Muscle of leg (tissue), 3 donors: ENCODE measurements at regions not wholly inside any gene's neighbourhood (a gene's known extent, or its start where the extent isn't known, plus 50 kb on each side); places are given as distances from the start of the nearest gene placed in this dataset.

Source experiments
- DNase-seq: peaks from one replicate; pipeline ENCODE4 v3.0.0; 2013
- H3K27ac ChIP-seq: one replicate; pipeline ENCODE4 v1.5.1; 2013; ENCODE audit warnings: mild to moderate bottlenecking, low read length, control low read depth
- H3K27me3 ChIP-seq: one replicate; pipeline ENCODE4 v1.6.1; 2013; ENCODE audit warnings: low read length; ENCODE audit not compliant: control insufficient read depth, insufficient read depth
- H3K36me3 ChIP-seq: one replicate; pipeline ENCODE4 v1.6.1; 2013; ENCODE audit warnings: low read length; ENCODE audit not compliant: control insufficient read depth, insufficient read depth
- H3K4me1 ChIP-seq: one replicate; pipeline ENCODE4 v1.6.1; 2013; ENCODE audit warnings: low read length; ENCODE audit not compliant: control insufficient read depth, insufficient read depth
- H3K4me3 ChIP-seq: one replicate; pipeline ENCODE4 v1.5.1; 2013; ENCODE audit warnings: low read length, control low read depth
- H3K9me3 ChIP-seq: replicated peaks from 2 replicates; pipeline ENCODE4 v1.6.1; 2013; ENCODE audit warnings: low read depth, low read length; ENCODE audit not compliant: control insufficient read depth
- WGBS: methylation state at CpG from one replicate; pipeline ENCODE4 v1.1.5; 2013; ENCODE audit warnings: missing lambda C conversion rate; ENCODE audit not compliant: insufficient coverage; 5-methylcytosine and 5-hydroxymethylcytosine counted together

GRCh38 chr6:71533939-71534379 lies 245.3 kb downstream of the OGFRL1 start:
- no peaks in the 10 kb centered on the region for H3K27me3 ChIP-seq
- no peak overlapping the region for H3K27ac ChIP-seq
- WGBS: no CpG with 5 or more reads among the region's 2 CpGs
- DNase-seq: peak; percentile 52
- H3K4me3 ChIP-seq: no peak overlapping the region
- H3K4me1 ChIP-seq: no peaks in the 10 kb centered on the region
- H3K36me3 ChIP-seq: no peaks in the 10 kb centered on the region
- H3K9me3 ChIP-seq: no peaks in the 10 kb centered on the region

- Histone ChIP-seq H3K4me1 (no peaks in the 10 kb centered on the region), H3K36me3 (no peaks in the 10 kb centered on the region), H3K4me3 (no peak overlapping the region), H3K27me3 (no peaks in the 10 kb centered on the region), H3K27ac (no peak overlapping the region), H3K9me3 (no peaks in the 10 kb centered on the region)
- no CpG with 5 or more reads among the region's 3 CpGs for WGBS
- no peak for DNase-seq
Observed at GRCh38 chr6:71534921-71535320, 246.3 kb downstream of the OGFRL1 start.

GRCh38 chr6:71537717-71538116 lies 249.1 kb downstream of the OGFRL1 start:
- Histone ChIP-seq H3K9me3 (no peaks in the 10 kb centered on the region), H3K27ac (no peak overlapping the region), H3K4me1 (no peaks in the 10 kb centered on the region), H3K36me3 (no peaks in the 10 kb centered on the region), H3K4me3 (no peak overlapping the region), H3K27me3 (no peaks in the 10 kb centered on the region)
- no peak for DNase-seq
- WGBS: no CpG with 5 or more reads among the region's 1 CpG

DNA sequence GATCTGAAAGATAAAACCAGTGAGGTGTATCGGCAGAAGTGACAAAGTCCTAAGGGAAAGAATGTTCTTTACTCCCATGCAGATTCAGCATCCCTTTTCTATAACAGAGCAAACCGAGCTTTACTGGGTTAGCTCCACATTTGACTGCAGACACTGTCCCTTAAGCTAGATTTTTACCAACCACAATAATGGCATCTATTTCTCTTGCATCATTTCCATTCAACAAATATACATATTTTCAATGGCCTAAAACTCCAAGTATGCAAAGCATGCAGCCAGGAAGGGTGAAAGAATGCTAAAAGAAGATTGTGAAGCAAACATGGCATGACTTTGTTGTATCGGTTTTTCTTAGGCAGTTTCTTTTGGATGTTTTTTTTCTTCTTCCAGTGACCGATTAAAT lies 255.4 kb downstream of the OGFRL1 start:
- WGBS: 70% methylated on average over 1 of the region's 4 CpGs
- no peaks in the 10 kb centered on the region for H3K27me3 ChIP-seq
- H3K9me3 ChIP-seq: no peaks in the 10 kb centered on the region
- H3K4me3 ChIP-seq: no peak overlapping the region
- no peak for DNase-seq
- H3K27ac ChIP-seq: no peak overlapping the region
- no peaks in the 10 kb centered on the region for H3K4me1 ChIP-seq
- no peaks in the 10 kb centered on the region for H3K36me3 ChIP-seq

DNA sequence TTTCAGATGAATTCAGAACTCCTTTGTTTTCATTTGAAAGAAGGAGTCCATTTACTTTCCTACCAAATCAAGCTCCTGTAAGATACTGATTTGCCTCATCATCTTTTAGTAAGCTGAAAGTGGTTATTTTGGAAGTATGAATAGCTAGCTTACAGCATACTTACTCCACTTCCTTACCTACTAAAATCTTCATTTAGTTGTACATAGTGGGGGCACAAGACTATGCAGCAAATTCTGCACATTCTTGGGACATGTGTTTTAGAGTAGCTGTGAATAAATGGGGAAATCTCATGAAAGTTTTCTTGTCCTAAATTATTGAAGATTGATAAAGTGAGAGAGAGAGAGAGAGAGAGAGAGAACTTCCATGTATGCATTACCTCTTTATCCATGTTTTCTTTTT lies 256.3 kb downstream of the OGFRL1 start:
- no peak overlapping the region for H3K27ac ChIP-seq
- H3K4me1 ChIP-seq: no peaks in the 10 kb centered on the region
- H3K27me3 ChIP-seq: no peaks in the 10 kb centered on the region
- DNase-seq: no peak
- no peaks in the 10 kb centered on the region for H3K9me3 ChIP-seq
- no peaks in the 10 kb centered on the region for H3K36me3 ChIP-seq
- no peak overlapping the region for H3K4me3 ChIP-seq

GRCh38 chr6:71545905-71546304 lies 257.3 kb downstream of the OGFRL1 start:
- Histone ChIP-seq H3K9me3 (no peaks in the 10 kb centered on the region), H3K4me1 (no peaks in the 10 kb centered on the region), H3K36me3 (no peaks in the 10 kb centered on the region), H3K4me3 (no peak overlapping the region), H3K27ac (no peak overlapping the region), H3K27me3 (no peaks in the 10 kb centered on the region)
- DNase-seq: no peak
- no CpG with 5 or more reads among the region's 3 CpGs for WGBS

GRCh38 chr6:71551798-71552197 lies 263.2 kb downstream of the OGFRL1 start:
- no peaks in the 10 kb centered on the region for H3K36me3 ChIP-seq
- 100% methylated on average over 2 of the region's 3 CpGs for WGBS
- H3K4me1 ChIP-seq: no peaks in the 10 kb centered on the region
- H3K4me3 ChIP-seq: no peak overlapping the region
- H3K27ac ChIP-seq: no peak overlapping the region
- H3K9me3 ChIP-seq: peaks cover 9% of the 10 kb centered on the region
- no peak for DNase-seq
- H3K27me3 ChIP-seq: no peaks in the 10 kb centered on the region

- no peak for DNase-seq
- H3K4me3 ChIP-seq: no peak overlapping the region
- WGBS: 79% methylated on average over 4 of the region's 4 CpGs
- no peaks in the 10 kb centered on the region for H3K27me3 ChIP-seq
- peaks cover 18% of the 10 kb centered on the region for H3K9me3 ChIP-seq
- H3K4me1 ChIP-seq: no peaks in the 10 kb centered on the region
- H3K27ac ChIP-seq: no peak overlapping the region
- no peaks in the 10 kb centered on the region for H3K36me3 ChIP-seq
Observed at GRCh38 chr6:71556141-71556540, 267.5 kb downstream of the OGFRL1 start.

- DNase-seq: no peak
- no peak overlapping the region for H3K27ac ChIP-seq
- H3K36me3 ChIP-seq: no peaks in the 10 kb centered on the region
- no peak overlapping the region for H3K4me3 ChIP-seq
- H3K4me1 ChIP-seq: no peaks in the 10 kb centered on the region
- H3K9me3 ChIP-seq: peaks cover 18% of the 10 kb centered on the region
- WGBS: no CpG with 5 or more reads among the region's 1 CpG
- H3K27me3 ChIP-seq: no peaks in the 10 kb centered on the region
Observed at GRCh38 chr6:71558974-71559373, 270.4 kb downstream of the OGFRL1 start.

- Histone ChIP-seq H3K9me3 (no peaks in the 10 kb centered on the region), H3K4me1 (no peaks in the 10 kb centered on the region)
Observed at GRCh38 chr6:71567562-71567961, 279.0 kb downstream of the OGFRL1 start.

GRCh38 chr6:71577766-71578165 lies 289.2 kb downstream of the OGFRL1 start:
- no peaks in the 10 kb centered on the region for H3K9me3 ChIP-seq
- no peak overlapping the region for H3K4me3 ChIP-seq
- no peaks in the 10 kb centered on the region for H3K36me3 ChIP-seq
- no peaks in the 10 kb centered on the region for H3K27me3 ChIP-seq
- no peak overlapping the region for H3K27ac ChIP-seq
- no peaks in the 10 kb centered on the region for H3K4me1 ChIP-seq
- no peak for DNase-seq

More at GRCh38 chr6:71567562-71567961, 279.0 kb downstream of the OGFRL1 start:
- no peaks in the 10 kb centered on the region for H3K27me3 ChIP-seq
- H3K4me3 ChIP-seq: no peak overlapping the region
- no peak for DNase-seq
- H3K27ac ChIP-seq: no peak overlapping the region
- H3K36me3 ChIP-seq: no peaks in the 10 kb centered on the region
